Keratinocyte (primary cell): ENCODE measurements at regions not wholly inside any gene's neighbourhood (a gene's known extent, or its start where the extent isn't known, plus 50 kb on each side); places are given as distances from the start of the nearest gene placed in this dataset.
A peak's percentile ranks its signal among the peaks of the same experiment; 100 is the strongest.

Experiments used
- DNase-seq: peaks from one replicate; pipeline ENCODE4 v3.0.0-alpha.2; 2011; ENCODE audit warnings: low read depth, missing footprints, low spot score
- FAIRE-seq: peaks from 2 replicates; lab custom pipeline; 2011; peaks lifted over from hg19 to GRCh38; lab: Jason Lieb, UNC
- H2AFZ ChIP-seq: 2 replicates; pipeline ENCODE4 v1.6.0; 2012; ENCODE audit warnings: low read length, control low read depth, inconsistent platforms; ENCODE audit not compliant: control insufficient read depth
- H3K27ac ChIP-seq: 2 replicates; pipeline ENCODE4 v1.5.1; 2011; ENCODE audit warnings: low read length; ENCODE audit not compliant: control insufficient read depth, insufficient read depth
- H3K27me3 ChIP-seq: 3 replicates; pipeline ENCODE4 v1.6.0; 2011; ENCODE audit warnings: low read length; ENCODE audit not compliant: control insufficient read depth, insufficient read depth; ENCODE audit errors: extremely low read depth
- H3K36me3 ChIP-seq, 2 experiments: 2 replicates in 1 of 2; 3 replicates in 1 of 2; pipeline ENCODE4 v1.5.1; 2011; ENCODE audit warnings: low read length in 2 of 2, mild to moderate bottlenecking in 1 of 2; ENCODE audit not compliant: control insufficient read depth in 2 of 2, insufficient read depth in 2 of 2; ENCODE audit errors: extremely low read depth in 1 of 2
- H3K4me1 ChIP-seq: 3 replicates; pipeline ENCODE4 v1.5.1; 2011; ENCODE audit warnings: low read length; ENCODE audit not compliant: control insufficient read depth, insufficient read depth; ENCODE audit errors: extremely low read depth
- H3K4me2 ChIP-seq: 3 replicates; pipeline ENCODE4 v1.6.0; 2011; ENCODE audit warnings: low read depth, low read length; ENCODE audit not compliant: control insufficient read depth, insufficient read depth; ENCODE audit errors: extremely low read depth
- H3K4me3 ChIP-seq, 3 experiments: fragments of 200-600 bp in 1 of 3; sonication (generic) in 1 of 3; 2 replicates in 2 of 3; 3 replicates in 1 of 3; pipeline ENCODE4 v1.5.1; 2011 to 2016; ENCODE audit warnings: low read length in 3 of 3, mild to moderate bottlenecking in 3 of 3, control low read depth in 2 of 3, inconsistent platforms in 1 of 3, low read depth in 1 of 3, mixed read lengths in 1 of 3, mixed run types in 1 of 3, moderate library complexity in 1 of 3; ENCODE audit not compliant: control insufficient read depth in 2 of 3, insufficient read depth in 2 of 3; ENCODE audit errors: extremely low read depth in 1 of 3
- H3K79me2 ChIP-seq: 2 replicates; pipeline ENCODE4 v1.6.0; 2012; ENCODE audit warnings: low read length; ENCODE audit not compliant: control insufficient read depth, insufficient read depth
- H3K9ac ChIP-seq: 3 replicates; pipeline ENCODE4 v1.6.0; 2011; ENCODE audit warnings: low read length; ENCODE audit not compliant: control insufficient read depth, insufficient read depth; ENCODE audit errors: extremely low read depth
- H3K9me1 ChIP-seq: 3 replicates; pipeline ENCODE4 v1.6.0; 2011; ENCODE audit warnings: low read length; ENCODE audit not compliant: control insufficient read depth, insufficient read depth; ENCODE audit errors: extremely low read depth
- H3K9me3 ChIP-seq: 2 replicates; pipeline ENCODE4 v1.5.1; 2012; ENCODE audit warnings: low read depth, low read length; ENCODE audit not compliant: control insufficient read depth
- H4K20me1 ChIP-seq: 3 replicates; pipeline ENCODE4 v1.6.0; 2011; ENCODE audit warnings: low read length; ENCODE audit not compliant: control insufficient read depth, insufficient read depth; ENCODE audit errors: extremely low read depth
- EZH2 ChIP-seq: IDR thresholded peaks from one replicate; pipeline ENCODE4 v1.6.1; 2012; ENCODE audit warnings: inconsistent platforms, mild to moderate bottlenecking, low read length, moderate library complexity
- dilution Hi-C: fragments of 300-500 bp; cut with MboI; formaldehyde crosslinking; loops from one replicate; pipeline ENCODE4 v1.7.0; 2020; ENCODE audit warnings: low sequenced_read_pairs; ENCODE audit not compliant: extremely low pct_ligation_motif_present
- TF ChIP-seq, protein P1 (sequence below), 3 experiments: IDR thresholded peaks in 1 of 3; conservative IDR thresholded peaks in 1 of 3; optimal IDR thresholded peaks in 1 of 3; 2 replicates in 2 of 3; 3 replicates in 1 of 3; pipeline versions ENCODE3 to v1.5.1; 2011; ENCODE audit warnings: low read length in 3 of 3, mild to moderate bottlenecking in 3 of 3, moderate library complexity in 2 of 3, control low read depth in 1 of 3, inconsistent platforms in 1 of 3; ENCODE audit not compliant: insufficient read depth in 2 of 3; ENCODE audit errors: extremely low read depth in 1 of 3

DNA sequence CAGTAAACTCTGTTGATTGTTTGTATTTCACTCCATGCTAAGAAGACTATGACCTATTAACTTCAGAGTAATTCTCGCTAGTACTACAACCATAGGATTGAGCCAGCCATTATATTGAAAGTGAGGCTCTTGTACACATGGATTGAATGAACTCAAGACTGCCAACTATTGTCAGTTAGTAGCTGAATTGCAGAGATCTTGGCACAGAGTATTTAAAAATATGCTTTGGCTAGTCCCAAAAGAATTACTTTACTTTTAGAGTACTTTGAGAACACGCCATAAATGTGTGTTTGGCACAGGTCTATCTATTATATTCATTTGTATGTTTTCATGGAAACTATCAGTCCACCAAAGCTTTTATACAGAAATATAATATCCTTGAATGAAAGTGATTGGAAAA is 226.7 kb upstream of the DCBLD2 start:
- H3K4me3 ChIP-seq, result no peak overlapping the region
- no peaks in the 10 kb centered on the region for H4K20me1 ChIP-seq
- no peaks in the 10 kb centered on the region for H3K27me3 ChIP-seq
- peaks cover 22% of the 10 kb centered on the region for H3K4me1 ChIP-seq
- DNase-seq, result no peak
- H2AFZ ChIP-seq, result no peak overlapping the region
- H3K4me2 ChIP-seq, result no peak overlapping the region
- H3K27ac ChIP-seq, result no peak overlapping the region
- TF ChIP-seq, protein P1, sequence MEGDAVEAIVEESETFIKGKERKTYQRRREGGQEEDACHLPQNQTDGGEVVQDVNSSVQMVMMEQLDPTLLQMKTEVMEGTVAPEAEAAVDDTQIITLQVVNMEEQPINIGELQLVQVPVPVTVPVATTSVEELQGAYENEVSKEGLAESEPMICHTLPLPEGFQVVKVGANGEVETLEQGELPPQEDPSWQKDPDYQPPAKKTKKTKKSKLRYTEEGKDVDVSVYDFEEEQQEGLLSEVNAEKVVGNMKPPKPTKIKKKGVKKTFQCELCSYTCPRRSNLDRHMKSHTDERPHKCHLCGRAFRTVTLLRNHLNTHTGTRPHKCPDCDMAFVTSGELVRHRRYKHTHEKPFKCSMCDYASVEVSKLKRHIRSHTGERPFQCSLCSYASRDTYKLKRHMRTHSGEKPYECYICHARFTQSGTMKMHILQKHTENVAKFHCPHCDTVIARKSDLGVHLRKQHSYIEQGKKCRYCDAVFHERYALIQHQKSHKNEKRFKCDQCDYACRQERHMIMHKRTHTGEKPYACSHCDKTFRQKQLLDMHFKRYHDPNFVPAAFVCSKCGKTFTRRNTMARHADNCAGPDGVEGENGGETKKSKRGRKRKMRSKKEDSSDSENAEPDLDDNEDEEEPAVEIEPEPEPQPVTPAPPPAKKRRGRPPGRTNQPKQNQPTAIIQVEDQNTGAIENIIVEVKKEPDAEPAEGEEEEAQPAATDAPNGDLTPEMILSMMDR (optimal IDR thresholded peaks at IDR 0.05 in 1 of 3, IDR thresholded peaks at IDR 0.05 in 1 of 3, conservative IDR thresholded peaks at IDR 0.05 in 1 of 3; ENCODE audit: extremely low read depth in 1 of 3, insufficient read depth in 2 of 3, low read length in 3 of 3), result no peak
- no peak for TF ChIP-seq EZH2
- no peaks in the 10 kb centered on the region for H3K9me3 ChIP-seq
- no peaks in the 10 kb centered on the region for H3K9me1 ChIP-seq
- no peaks in the 10 kb centered on the region for H3K79me2 ChIP-seq
- dilution Hi-C loops, result no loop called here
- FAIRE-seq, result no peak
- H3K9ac ChIP-seq, result no peak overlapping the region
- H3K36me3 ChIP-seq, result no peaks in the 10 kb centered on the region

DNA sequence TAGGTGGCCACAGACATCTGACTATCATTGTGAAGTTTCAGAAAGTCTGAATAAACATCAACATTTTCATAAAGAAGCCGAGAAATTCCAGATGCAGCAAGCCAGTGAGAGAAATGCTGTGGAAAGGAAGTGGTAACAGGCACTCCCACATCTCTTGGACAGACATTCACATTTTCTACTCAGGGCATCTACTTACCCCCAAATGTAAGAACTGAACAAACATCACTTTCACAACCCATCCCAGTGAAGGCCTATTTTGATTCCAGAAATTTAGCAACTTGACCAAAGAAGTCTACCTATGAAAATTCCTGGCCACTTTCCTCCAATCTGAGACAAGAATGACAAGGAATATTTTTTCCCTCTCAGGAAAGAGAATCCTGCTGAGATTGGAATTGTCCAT is 224.8 kb upstream of the DCBLD2 start:
- Histone ChIP-seq H2AFZ (no peak overlapping the region), H3K79me2 (no peaks in the 10 kb centered on the region), H3K4me2 (no peak overlapping the region), H4K20me1 (no peaks in the 10 kb centered on the region), H3K36me3 (no peaks in the 10 kb centered on the region), H3K27me3 (no peaks in the 10 kb centered on the region), H3K4me3 (no peak overlapping the region), H3K9me1 (no peaks in the 10 kb centered on the region), H3K27ac (no peak overlapping the region), H3K9ac (no peak overlapping the region), H3K4me1 (peaks cover 15% of the 10 kb centered on the region), H3K9me3 (no peaks in the 10 kb centered on the region)
- TF ChIP-seq EZH2, result no peak
- TF ChIP-seq, protein P1 (optimal IDR thresholded peaks at IDR 0.05 in 1 of 3, IDR thresholded peaks at IDR 0.05 in 1 of 3, conservative IDR thresholded peaks at IDR 0.05 in 1 of 3; ENCODE audit: extremely low read depth in 1 of 3, insufficient read depth in 2 of 3, low read length in 3 of 3), result no peak
- no peak for DNase-seq
- peak; percentile 43 for FAIRE-seq
- dilution Hi-C loops, result no loop called here
